Ishikawa (cell line): ENCODE measurements at regions not wholly inside any gene's neighbourhood (a gene's known extent, or its start where the extent isn't known, plus 50 kb on each side); places are given as distances from the start of the nearest gene placed in this dataset.

Source experiments
- EP300 ChIP-seq: IDR thresholded peaks from 2 replicates; pipeline ENCODE4 v1.6.1; 2012; ENCODE audit warnings: borderline replicate concordance
- FOXM1 ChIP-seq: IDR thresholded peaks from 2 replicates; pipeline ENCODE4 v1.6.1; 2012; ENCODE audit warnings: low read depth, borderline replicate concordance
- RAD21 ChIP-seq: IDR thresholded peaks from 2 replicates; pipeline ENCODE4 v1.6.1; 2012; ENCODE audit warnings: low read depth
- REST ChIP-seq: IDR thresholded peaks from 2 replicates; pipeline ENCODE4 v1.6.1; 2012; ENCODE audit warnings: low read depth, mild to moderate bottlenecking
- YY1 ChIP-seq: IDR thresholded peaks from 2 replicates; pipeline ENCODE4 v1.6.1; 2012; ENCODE audit warnings: low read depth

GRCh38 chr1:229132106-229132443, 138.8 kb upstream of the RAB4A start:
- TF ChIP-seq FOXM1 (no peak), RAD21 (no peak), EP300 (no peak), YY1 (no peak), REST (no peak)
